DOHH2 (cell line): ENCODE measurements at regions not wholly inside any gene's neighbourhood (a gene's known extent, or its start where the extent isn't known, plus 50 kb on each side); places are given as distances from the start of the nearest gene placed in this dataset.

ENCODE experiments used
- H3F3A ChIP-seq: fragments of 200-600 bp; sonication (generic), shearing (Covaris generic); 2 replicates; pipeline ENCODE4 v1.6.0; 2016; ENCODE audit warnings: antibody characterized with exemption, mild to moderate bottlenecking; ENCODE audit not compliant: control insufficient read depth, insufficient read depth
- H3K27ac ChIP-seq: fragments of 200-600 bp; sonication (generic); 2 replicates; pipeline ENCODE4 v1.5.1; 2014; ENCODE audit warnings: low read depth, mild to moderate bottlenecking, low read length, moderate library complexity
- H3K27me3 ChIP-seq: fragments of 200-600 bp; sonication (generic); 2 replicates; pipeline ENCODE4 v1.6.1; 2014; ENCODE audit warnings: mild to moderate bottlenecking, low read length, mixed read lengths; ENCODE audit not compliant: control insufficient read depth
- H3K36me3 ChIP-seq: fragments of 200-600 bp; sonication (generic); 2 replicates; pipeline ENCODE4 v1.6.1; 2014; ENCODE audit warnings: mild to moderate bottlenecking, low read length, moderate library complexity, mixed read lengths; ENCODE audit not compliant: control insufficient read depth
- H3K4me1 ChIP-seq: fragments of 200-600 bp; sonication (generic); 2 replicates; pipeline ENCODE4 v1.6.1; 2014; ENCODE audit warnings: mild to moderate bottlenecking, low read length, mixed read lengths; ENCODE audit not compliant: control insufficient read depth
- H3K4me2 ChIP-seq: fragments of 200-600 bp; sonication (generic); 2 replicates; pipeline ENCODE4 v1.6.0; 2014; ENCODE audit warnings: mild to moderate bottlenecking, low read length, moderate library complexity
- H3K4me3 ChIP-seq: fragments of 200-600 bp; sonication (generic); 2 replicates; pipeline ENCODE4 v1.5.1; 2014; ENCODE audit warnings: mild to moderate bottlenecking, low read length, mixed read lengths
- H3K79me2 ChIP-seq: fragments of 200-600 bp; sonication (generic); 2 replicates; pipeline ENCODE4 v1.6.1; 2014; ENCODE audit warnings: mild to moderate bottlenecking, low read length, mixed read lengths; ENCODE audit not compliant: control insufficient read depth
- H3K9me2 ChIP-seq: fragments of 200-600 bp; sonication (generic); replicated peaks from 2 replicates; pipeline ENCODE4 v1.6.1; 2014; ENCODE audit warnings: mild to moderate bottlenecking, low read length, mixed read lengths; ENCODE audit not compliant: control insufficient read depth
- H3K9me3 ChIP-seq: fragments of 200-600 bp; sonication (generic); 2 replicates; pipeline ENCODE4 v1.6.1; 2014; ENCODE audit warnings: antibody characterized with exemption, low read length, mixed read lengths; ENCODE audit not compliant: control insufficient read depth, insufficient read depth
- H4K20me1 ChIP-seq: fragments of 200-600 bp; sonication (generic); 2 replicates; pipeline ENCODE4 v1.6.0; 2014; ENCODE audit warnings: low read depth, mild to moderate bottlenecking, antibody characterized with exemption, low read length, moderate library complexity; ENCODE audit not compliant: control insufficient read depth, insufficient read depth
- EZH2phosphoT487 ChIP-seq: fragments of 200-600 bp; sonication (generic); IDR thresholded peaks from 2 replicates; pipeline ENCODE4 v1.6.1; 2017; ENCODE audit warnings: borderline replicate concordance, mild to moderate bottlenecking, antibody characterized with exemption, low read length, moderate library complexity, mixed read lengths
- TF ChIP-seq, protein P1 (sequence below): fragments of 200-600 bp; sonication (generic); IDR thresholded peaks from one replicate; pipeline ENCODE4 v1.5.1; 2014; ENCODE audit warnings: antibody characterized with exemption, mild to moderate bottlenecking, low read depth, low read length; ENCODE audit not compliant: poor library complexity, severe bottlenecking

DNA sequence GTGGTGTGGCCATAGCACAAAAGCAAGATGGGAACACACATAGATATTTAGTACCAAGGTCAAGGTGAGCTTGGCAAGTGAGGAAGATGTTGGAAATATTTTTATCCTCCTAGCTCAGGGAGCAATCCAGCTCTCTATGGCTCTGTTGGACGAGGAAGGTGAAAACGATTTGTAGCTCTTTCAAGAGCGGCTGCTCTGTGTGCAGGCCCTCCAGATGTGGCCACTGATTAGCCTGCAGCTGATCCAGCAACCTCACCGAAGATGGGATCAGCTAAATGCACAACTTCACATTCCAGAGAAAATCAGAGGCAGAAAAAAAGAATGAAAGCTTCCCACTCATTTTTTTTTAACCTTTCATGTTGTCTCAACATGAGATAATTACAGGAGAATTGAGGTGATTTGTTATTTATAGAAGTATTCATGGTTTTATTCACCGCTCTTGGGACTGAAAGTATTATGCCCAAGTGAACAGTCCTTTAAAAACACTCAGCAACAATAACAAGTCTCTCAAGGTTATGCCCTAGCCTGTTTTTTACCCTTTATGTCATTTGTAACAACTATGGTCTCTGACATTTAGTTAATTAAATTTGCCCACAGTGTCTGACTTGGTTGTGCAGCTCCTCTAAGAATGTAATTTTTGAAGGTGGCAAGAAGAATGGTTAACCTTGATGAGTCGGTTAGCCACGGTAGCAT is 213.6 kb upstream of the ADARB2 start:
- Histone ChIP-seq H3K79me2 (no peaks in the 10 kb centered on the region), H3K27ac (no peak overlapping the region), H3K36me3 (no peaks in the 10 kb centered on the region), H4K20me1 (no peaks in the 10 kb centered on the region), H3K9me2 (no peaks in the 10 kb centered on the region), H3K4me2 (no peak overlapping the region), H3K9me3 (no peaks in the 10 kb centered on the region), H3K4me1 (no peaks in the 10 kb centered on the region), H3F3A (no peaks in the 10 kb centered on the region), H3K27me3 (no peaks in the 10 kb centered on the region), H3K4me3 (no peak overlapping the region)
- no peak for TF ChIP-seq EZH2phosphoT487
- TF ChIP-seq, protein P1, sequence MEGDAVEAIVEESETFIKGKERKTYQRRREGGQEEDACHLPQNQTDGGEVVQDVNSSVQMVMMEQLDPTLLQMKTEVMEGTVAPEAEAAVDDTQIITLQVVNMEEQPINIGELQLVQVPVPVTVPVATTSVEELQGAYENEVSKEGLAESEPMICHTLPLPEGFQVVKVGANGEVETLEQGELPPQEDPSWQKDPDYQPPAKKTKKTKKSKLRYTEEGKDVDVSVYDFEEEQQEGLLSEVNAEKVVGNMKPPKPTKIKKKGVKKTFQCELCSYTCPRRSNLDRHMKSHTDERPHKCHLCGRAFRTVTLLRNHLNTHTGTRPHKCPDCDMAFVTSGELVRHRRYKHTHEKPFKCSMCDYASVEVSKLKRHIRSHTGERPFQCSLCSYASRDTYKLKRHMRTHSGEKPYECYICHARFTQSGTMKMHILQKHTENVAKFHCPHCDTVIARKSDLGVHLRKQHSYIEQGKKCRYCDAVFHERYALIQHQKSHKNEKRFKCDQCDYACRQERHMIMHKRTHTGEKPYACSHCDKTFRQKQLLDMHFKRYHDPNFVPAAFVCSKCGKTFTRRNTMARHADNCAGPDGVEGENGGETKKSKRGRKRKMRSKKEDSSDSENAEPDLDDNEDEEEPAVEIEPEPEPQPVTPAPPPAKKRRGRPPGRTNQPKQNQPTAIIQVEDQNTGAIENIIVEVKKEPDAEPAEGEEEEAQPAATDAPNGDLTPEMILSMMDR = no peak

GRCh38 chr10:1947464-1948003 is 210.2 kb upstream of the ADARB2 start:
- no peaks in the 10 kb centered on the region for H3K27me3 ChIP-seq
- H3K9me3 ChIP-seq = no peaks in the 10 kb centered on the region
- no peaks in the 10 kb centered on the region for H3K36me3 ChIP-seq
- no peak for TF ChIP-seq EZH2phosphoT487
- TF ChIP-seq, protein P1 = no peak
- no peak overlapping the region for H3K4me3 ChIP-seq
- no peaks in the 10 kb centered on the region for H3F3A ChIP-seq
- no peak overlapping the region for H3K4me2 ChIP-seq
- no peaks in the 10 kb centered on the region for H3K79me2 ChIP-seq
- no peaks in the 10 kb centered on the region for H4K20me1 ChIP-seq
- H3K4me1 ChIP-seq = no peaks in the 10 kb centered on the region
- H3K9me2 ChIP-seq = no peaks in the 10 kb centered on the region
- H3K27ac ChIP-seq = no peak overlapping the region

GRCh38 chr10:1944487-1944886 is 207.2 kb upstream of the ADARB2 start:
- Histone ChIP-seq H3K4me1 (no peaks in the 10 kb centered on the region), H3K36me3 (no peaks in the 10 kb centered on the region), H3K4me3 (no peak overlapping the region), H3K4me2 (no peak overlapping the region), H3K9me2 (no peaks in the 10 kb centered on the region), H3K27me3 (no peaks in the 10 kb centered on the region), H3K27ac (no peak overlapping the region), H3F3A (no peaks in the 10 kb centered on the region), H3K79me2 (no peaks in the 10 kb centered on the region), H4K20me1 (no peaks in the 10 kb centered on the region), H3K9me3 (no peaks in the 10 kb centered on the region)
- TF ChIP-seq EZH2phosphoT487 = no peak
- TF ChIP-seq, protein P1 = no peak
